Lower leg skin (tissue), 3 donors: ENCODE measurements at regions not wholly inside any gene's neighbourhood (a gene's known extent, or its start where the extent isn't known, plus 50 kb on each side); places are given as distances from the start of the nearest gene placed in this dataset.

ENCODE experiments used
- CTCF ChIP-seq, 3 donors: fragments of 450-650 bp; IDR thresholded peaks; one replicate each; pipeline ENCODE4 v1.5.1; 2016; ENCODE audit warnings: antibody characterized with exemption in 3 of 3, mild to moderate bottlenecking in 3 of 3, moderate library complexity in 2 of 3
- POLR2A ChIP-seq, 2 donors: fragments of 450-650 bp; IDR thresholded peaks; one replicate each; pipeline ENCODE4 v1.6.1; 2016 to 2017; ENCODE audit warnings: antibody characterized with exemption in 2 of 2, mild to moderate bottlenecking in 1 of 2, moderate library complexity in 1 of 2

GRCh38 chr2:15864176-15864769 is 76.1 kb upstream of the MYCN start:
- TF ChIP-seq POLR2A (IDR thresholded peaks at IDR 0.05) = no peak
- no peak for TF ChIP-seq CTCF (IDR thresholded peaks at IDR 0.05)
